ENCODE measurements at regions not wholly inside any gene's neighbourhood (a gene's known extent, or its start where the extent isn't known, plus 50 kb on each side); places are given as distances from the start of the nearest gene placed in this dataset.

- DNase-seq (ENCODE audit: low spot score, unreplicated experiment): no peak
- Mint-ChIP-seq H3K9me3 (ENCODE audit: low read depth) (no peaks in the 10 kb centered on the region), H3K27ac (no peak overlapping the region), H3K4me3 (ENCODE audit: low read depth) (no peak overlapping the region), H3K27me3 (no peaks in the 10 kb centered on the region), H3K4me1 (ENCODE audit: low read depth) (peaks cover 62% of the 10 kb centered on the region), H3K36me3 (ENCODE audit: insufficient read depth) (no peaks in the 10 kb centered on the region)
- TF ChIP-seq, protein P1, sequence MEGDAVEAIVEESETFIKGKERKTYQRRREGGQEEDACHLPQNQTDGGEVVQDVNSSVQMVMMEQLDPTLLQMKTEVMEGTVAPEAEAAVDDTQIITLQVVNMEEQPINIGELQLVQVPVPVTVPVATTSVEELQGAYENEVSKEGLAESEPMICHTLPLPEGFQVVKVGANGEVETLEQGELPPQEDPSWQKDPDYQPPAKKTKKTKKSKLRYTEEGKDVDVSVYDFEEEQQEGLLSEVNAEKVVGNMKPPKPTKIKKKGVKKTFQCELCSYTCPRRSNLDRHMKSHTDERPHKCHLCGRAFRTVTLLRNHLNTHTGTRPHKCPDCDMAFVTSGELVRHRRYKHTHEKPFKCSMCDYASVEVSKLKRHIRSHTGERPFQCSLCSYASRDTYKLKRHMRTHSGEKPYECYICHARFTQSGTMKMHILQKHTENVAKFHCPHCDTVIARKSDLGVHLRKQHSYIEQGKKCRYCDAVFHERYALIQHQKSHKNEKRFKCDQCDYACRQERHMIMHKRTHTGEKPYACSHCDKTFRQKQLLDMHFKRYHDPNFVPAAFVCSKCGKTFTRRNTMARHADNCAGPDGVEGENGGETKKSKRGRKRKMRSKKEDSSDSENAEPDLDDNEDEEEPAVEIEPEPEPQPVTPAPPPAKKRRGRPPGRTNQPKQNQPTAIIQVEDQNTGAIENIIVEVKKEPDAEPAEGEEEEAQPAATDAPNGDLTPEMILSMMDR (IDR thresholded peaks at IDR 0.05; ENCODE audit: unreplicated experiment): no peak
These were observed 141.8 kb downstream of the RNF152 start for GRCh38 chr18:61750840-61751668.

GRCh38 chr18:61749546-61749945 lies 143.3 kb downstream of the RNF152 start:
- Mint-ChIP-seq H3K27me3 (no peaks in the 10 kb centered on the region), H3K36me3 (ENCODE audit: insufficient read depth) (no peaks in the 10 kb centered on the region), H3K27ac (no peak overlapping the region), H3K9me3 (ENCODE audit: low read depth) (no peaks in the 10 kb centered on the region), H3K4me1 (ENCODE audit: low read depth) (peaks cover 52% of the 10 kb centered on the region), H3K4me3 (ENCODE audit: low read depth) (no peak overlapping the region)
- TF ChIP-seq, protein P1 (IDR thresholded peaks at IDR 0.05; ENCODE audit: unreplicated experiment): no peak
- no peak for DNase-seq (ENCODE audit: low spot score, unreplicated experiment)

DNA sequence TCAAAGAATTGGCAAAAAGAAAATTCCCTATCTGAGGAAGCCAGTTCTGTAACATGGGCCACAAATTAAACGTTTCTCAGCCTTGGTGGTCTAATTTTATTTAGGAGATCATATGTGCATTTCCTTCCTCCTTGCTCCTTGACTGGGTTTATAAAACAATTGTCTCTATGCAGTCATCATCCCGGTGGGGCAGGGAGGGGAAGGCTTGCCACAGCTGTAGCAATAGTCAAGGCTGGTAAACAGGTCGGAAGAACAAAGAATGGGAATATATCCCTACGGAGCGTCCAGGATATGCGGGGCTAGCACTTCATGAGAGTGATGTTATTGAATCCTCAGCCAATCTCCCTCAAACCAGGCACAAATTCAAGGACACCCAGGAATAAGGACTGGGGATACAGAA lies 143.8 kb downstream of the RNF152 start:
- H3K4me1 Mint-ChIP-seq (ENCODE audit: low read depth): peaks cover 48% of the 10 kb centered on the region
- no peak overlapping the region for H3K27ac Mint-ChIP-seq
- TF ChIP-seq, protein P1 (IDR thresholded peaks at IDR 0.05; ENCODE audit: unreplicated experiment): no peak
- no peaks in the 10 kb centered on the region for H3K27me3 Mint-ChIP-seq
- no peak overlapping the region for H3K4me3 Mint-ChIP-seq (ENCODE audit: low read depth)
- no peaks in the 10 kb centered on the region for H3K36me3 Mint-ChIP-seq (ENCODE audit: insufficient read depth)
- no peak for DNase-seq (ENCODE audit: low spot score, unreplicated experiment)
- H3K9me3 Mint-ChIP-seq (ENCODE audit: low read depth): no peaks in the 10 kb centered on the region

GRCh38 chr18:61748004-61748403 lies 144.8 kb downstream of the RNF152 start:
- H3K27me3 Mint-ChIP-seq: no peaks in the 10 kb centered on the region
- no peak overlapping the region for H3K4me3 Mint-ChIP-seq (ENCODE audit: low read depth)
- H3K36me3 Mint-ChIP-seq (ENCODE audit: insufficient read depth): no peaks in the 10 kb centered on the region
- peaks cover 42% of the 10 kb centered on the region for H3K4me1 Mint-ChIP-seq (ENCODE audit: low read depth)
- TF ChIP-seq, protein P1 (IDR thresholded peaks at IDR 0.05; ENCODE audit: unreplicated experiment): no peak
- no peak overlapping the region for H3K27ac Mint-ChIP-seq
- DNase-seq (ENCODE audit: low spot score, unreplicated experiment): no peak
- H3K9me3 Mint-ChIP-seq (ENCODE audit: low read depth): no peaks in the 10 kb centered on the region

GRCh38 chr18:61743775-61744531 lies 148.9 kb downstream of the RNF152 start:
- Mint-ChIP-seq H3K27me3 (no peaks in the 10 kb centered on the region), H3K36me3 (ENCODE audit: insufficient read depth) (peaks cover 4% of the 10 kb centered on the region), H3K27ac (no peak overlapping the region), H3K9me3 (ENCODE audit: low read depth) (peaks cover 5% of the 10 kb centered on the region), H3K4me3 (ENCODE audit: low read depth) (no peak overlapping the region), H3K4me1 (ENCODE audit: low read depth) (peaks cover 26% of the 10 kb centered on the region)
- DNase-seq (ENCODE audit: low spot score, unreplicated experiment): no peak
- TF ChIP-seq, protein P1 (IDR thresholded peaks at IDR 0.05; ENCODE audit: unreplicated experiment): no peak

Measured in progenitor cell of endocrine pancreas (in vitro differentiated cells).